AG10803 (cell line): ENCODE measurements at regions not wholly inside any gene's neighbourhood (a gene's known extent, or its start where the extent isn't known, plus 50 kb on each side); places are given as distances from the start of the nearest gene placed in this dataset.

Experiments used
- DNase-seq: peaks from one replicate; pipeline ENCODE4 v3.0.0; 2010; ENCODE audit warnings: low read depth
- H3K4me3 ChIP-seq: 2 replicates; pipeline ENCODE4 v1.5.1; 2011; ENCODE audit warnings: mild to moderate bottlenecking, low read length, control low read depth
- CTCF ChIP-seq: conservative IDR thresholded peaks from 2 replicates; pipeline ENCODE4 v1.5.1; 2011; ENCODE audit warnings: mild to moderate bottlenecking, low read length, control low read depth, inconsistent platforms

- H3K4me3 ChIP-seq, result no peak overlapping the region
- TF ChIP-seq CTCF, result no peak
- no peak for DNase-seq
Observed at GRCh38 chr18:32621034-32621433, 150.4 kb upstream of the GAREM1 start.

GRCh38 chr18:32618546-32618945 lies 147.9 kb upstream of the GAREM1 start:
- no peak for DNase-seq
- no peak for TF ChIP-seq CTCF
- no peak overlapping the region for H3K4me3 ChIP-seq

- no peak for TF ChIP-seq CTCF
- no peak for DNase-seq
- no peak overlapping the region for H3K4me3 ChIP-seq
Observed at GRCh38 chr18:32613821-32614220, 143.1 kb upstream of the GAREM1 start.

DNA sequence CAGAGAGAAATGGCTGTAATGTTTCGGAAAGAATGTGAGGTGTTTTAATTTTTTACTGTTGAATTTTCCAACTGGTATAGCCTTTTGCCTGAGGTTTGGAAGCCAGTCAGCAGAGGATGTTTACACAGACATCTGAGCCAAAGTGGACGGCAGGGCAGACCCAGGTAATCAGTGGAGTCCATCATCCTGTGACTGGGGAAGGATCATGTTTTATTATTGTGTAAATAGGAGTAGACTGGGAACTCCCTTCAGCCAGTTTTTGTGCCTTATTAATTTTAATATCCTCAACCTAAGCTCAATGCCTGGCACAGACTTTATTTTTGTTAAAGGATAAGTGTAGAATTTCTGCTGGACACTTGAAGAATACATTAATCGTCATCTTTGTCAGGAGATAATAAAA lies 142.0 kb upstream of the GAREM1 start:
- no peak for DNase-seq
- no peak overlapping the region for H3K4me3 ChIP-seq
- TF ChIP-seq CTCF, result no peak

GRCh38 chr18:32610176-32610575 lies 139.5 kb upstream of the GAREM1 start:
- DNase-seq, result no peak
- H3K4me3 ChIP-seq, result no peak overlapping the region
- no peak for TF ChIP-seq CTCF

DNA sequence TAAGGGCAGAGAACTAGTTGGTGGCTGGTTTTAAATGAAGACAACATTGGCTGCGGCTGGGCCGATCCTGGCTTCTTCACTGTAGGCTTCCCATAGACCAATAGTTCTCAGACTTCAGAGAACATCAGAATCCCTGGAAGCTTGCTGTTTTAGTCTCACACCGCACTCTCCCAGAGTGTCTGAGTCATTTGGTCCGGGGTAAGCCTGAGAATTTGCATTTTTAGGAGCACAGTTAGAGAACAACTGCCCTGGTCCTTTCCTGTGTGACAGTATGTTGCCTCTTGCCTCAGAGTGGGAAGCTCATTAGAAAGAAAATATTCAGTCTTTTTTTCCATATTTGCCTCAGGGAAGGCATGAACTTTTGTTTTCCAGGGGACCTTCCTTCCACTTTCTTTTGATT lies 137.1 kb upstream of the GAREM1 start:
- no peak for TF ChIP-seq CTCF
- DNase-seq, result no peak
- H3K4me3 ChIP-seq, result no peak overlapping the region

DNA sequence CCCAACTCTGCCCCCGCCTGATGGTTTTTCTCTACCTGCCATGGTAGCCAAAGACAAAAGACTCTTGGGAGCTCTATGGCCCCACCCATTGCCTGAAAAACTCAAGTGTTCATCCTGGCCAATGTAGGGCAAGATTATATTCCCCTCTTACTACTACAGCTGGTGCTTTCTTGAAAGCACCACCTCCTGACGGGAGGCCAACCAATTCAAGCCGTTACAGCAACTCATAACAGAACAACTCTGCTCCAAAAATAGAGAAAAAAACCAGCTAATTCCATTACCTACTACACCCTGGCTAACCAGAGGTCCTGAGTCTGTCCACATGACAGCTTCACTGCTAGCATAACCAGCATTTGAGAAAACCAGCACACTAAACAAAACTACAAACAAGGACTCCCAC lies 127.5 kb upstream of the GAREM1 start:
- no peak overlapping the region for H3K4me3 ChIP-seq
- TF ChIP-seq CTCF, result no peak

More for the DNA sequence above, 127.5 kb upstream of the GAREM1 start:
- DNase-seq, result no peak
